ENCODE measurements at regions not wholly inside any gene's neighbourhood (a gene's known extent, or its start where the extent isn't known, plus 50 kb on each side); places are given as distances from the start of the nearest gene placed in this dataset.
"Not testable (repeated sequence)": the region's sequence is repeated elsewhere in the genome, so short reads cannot be mapped to it uniquely, and the experiment has no call there.

DNA sequence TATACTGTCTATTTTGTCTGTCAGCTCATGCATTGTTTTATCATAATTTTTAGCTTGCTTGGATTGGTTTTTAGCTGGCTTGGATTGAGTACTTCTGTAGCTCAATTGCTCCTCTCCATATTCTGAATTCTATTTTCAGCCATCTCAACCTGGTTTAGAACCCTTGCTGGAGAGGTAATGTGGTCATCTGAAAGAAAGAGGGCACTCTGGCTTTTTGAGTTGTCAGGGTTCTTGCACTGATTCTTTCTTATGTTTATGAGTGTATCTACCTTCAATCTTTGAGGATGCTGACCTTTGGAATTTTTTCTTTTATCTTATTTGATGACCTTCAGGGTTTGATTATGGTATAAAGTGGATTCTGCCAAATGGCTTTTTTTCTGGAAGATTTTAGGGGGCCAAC is 632.7 kb upstream of the ID4 start:
- no peak for ATAC-seq
- Mint-ChIP-seq H3K27ac (no peak overlapping the region), H3K27me3 (no peaks in the 10 kb centered on the region)

GRCh38 chr6:19205076-19205475 is 632.1 kb upstream of the ID4 start:
- Mint-ChIP-seq H3K4me1 (no peaks in the 10 kb centered on the region), H3K36me3 (ENCODE audit: low read depth) (no peaks in the 10 kb centered on the region), H3K27ac (no peak overlapping the region), H3K4me3 (no peak overlapping the region), H3K27me3 (no peaks in the 10 kb centered on the region)
- DNase-seq (no peak), ATAC-seq (no peak)
- H3K9me3 ChIP-seq (ENCODE audit: control insufficient read depth, low read length, poor library complexity, severe bottlenecking) = no peaks in the 10 kb centered on the region

More for the DNA sequence above, 632.7 kb upstream of the ID4 start:
- Mint-ChIP-seq H3K4me3 (no peak overlapping the region), H3K4me1 (no peaks in the 10 kb centered on the region), H3K36me3 (ENCODE audit: low read depth) (no peaks in the 10 kb centered on the region)
- H3K9me3 ChIP-seq (ENCODE audit: control insufficient read depth, low read length, poor library complexity, severe bottlenecking) = no peaks in the 10 kb centered on the region
- no peak for DNase-seq

- no peaks in the 10 kb centered on the region for H3K9me3 ChIP-seq (ENCODE audit: control insufficient read depth, low read length, poor library complexity, severe bottlenecking)
- Mint-ChIP-seq H3K27me3 (no peaks in the 10 kb centered on the region), H3K27ac (no peak overlapping the region), H3K4me1 (no peaks in the 10 kb centered on the region), H3K4me3 (no peak overlapping the region), H3K36me3 (ENCODE audit: low read depth) (no peaks in the 10 kb centered on the region)
- no peak for ATAC-seq
- DNase-seq = no peak
Measured at GRCh38 chr6:19209202-19209601, 628.0 kb upstream of the ID4 start.

- no peak overlapping the region for H3K27ac Mint-ChIP-seq
- H3K4me3 Mint-ChIP-seq = no peak overlapping the region
- ATAC-seq (no peak), DNase-seq (no peak)
- no peaks in the 10 kb centered on the region for H3K9me3 ChIP-seq (ENCODE audit: control insufficient read depth, low read length, poor library complexity, severe bottlenecking)
- no peaks in the 10 kb centered on the region for H3K36me3 Mint-ChIP-seq (ENCODE audit: low read depth)
- H3K4me1 Mint-ChIP-seq = no peaks in the 10 kb centered on the region
- H3K27me3 Mint-ChIP-seq = no peaks in the 10 kb centered on the region
Measured at GRCh38 chr6:19210849-19211590, 626.1 kb upstream of the ID4 start.

DNA sequence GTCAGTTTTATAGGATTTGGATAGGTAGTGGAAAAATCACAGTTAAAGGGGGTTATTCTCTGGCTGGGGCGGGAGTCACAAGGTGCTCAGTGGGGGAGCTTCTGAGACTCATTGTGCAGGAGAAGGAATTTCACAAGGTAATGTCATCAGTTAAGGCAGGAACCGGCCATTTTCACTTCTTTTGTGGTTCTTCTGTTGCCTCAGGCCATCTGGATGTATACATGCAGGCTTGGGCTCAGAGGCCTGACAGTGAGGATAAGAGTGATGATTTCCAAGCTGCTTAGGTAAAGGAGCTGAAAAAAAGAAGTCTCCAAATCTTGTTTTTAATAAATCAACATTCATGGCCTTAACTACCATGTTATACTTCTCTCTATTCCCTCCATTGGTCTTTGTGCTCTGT is 622.9 kb upstream of the ID4 start:
- H3K27ac Mint-ChIP-seq = no peak overlapping the region
- no peaks in the 10 kb centered on the region for H3K27me3 Mint-ChIP-seq
- H3K9me3 ChIP-seq (ENCODE audit: control insufficient read depth, low read length, poor library complexity, severe bottlenecking) = no peaks in the 10 kb centered on the region
- no peaks in the 10 kb centered on the region for H3K4me1 Mint-ChIP-seq
- no peaks in the 10 kb centered on the region for H3K36me3 Mint-ChIP-seq (ENCODE audit: low read depth)
- ATAC-seq (no peak), DNase-seq (no peak)
- H3K4me3 Mint-ChIP-seq = no peak overlapping the region

DNA sequence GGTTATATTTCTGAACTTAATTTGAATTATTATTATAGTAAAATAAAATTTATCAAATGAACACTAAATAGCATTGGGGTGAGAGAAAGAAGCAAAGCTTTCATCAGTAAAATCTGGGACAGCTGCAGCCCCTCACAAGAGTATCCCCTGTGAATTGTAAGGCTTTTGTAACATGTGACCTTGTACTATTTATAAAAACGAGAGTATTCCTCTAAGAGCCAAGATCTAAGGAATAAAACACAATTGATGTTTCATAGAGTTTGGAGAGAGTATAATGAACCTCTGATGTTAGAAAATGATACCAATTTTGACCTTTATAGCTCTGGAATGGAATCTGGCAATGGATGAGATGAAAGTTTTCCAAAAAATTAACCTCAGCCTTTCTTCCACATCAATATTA is 617.2 kb upstream of the ID4 start:
- Mint-ChIP-seq H3K27me3 (no peaks in the 10 kb centered on the region), H3K36me3 (ENCODE audit: low read depth) (no peaks in the 10 kb centered on the region), H3K27ac (no peak overlapping the region), H3K4me1 (no peaks in the 10 kb centered on the region), H3K4me3 (no peak overlapping the region)
- DNase-seq (no peak), ATAC-seq (no peak)
- no peaks in the 10 kb centered on the region for H3K9me3 ChIP-seq (ENCODE audit: control insufficient read depth, low read length, poor library complexity, severe bottlenecking)

- no peaks in the 10 kb centered on the region for H3K4me1 Mint-ChIP-seq
- H3K9me3 ChIP-seq (ENCODE audit: control insufficient read depth, low read length, poor library complexity, severe bottlenecking) = no peaks in the 10 kb centered on the region
- H3K36me3 Mint-ChIP-seq (ENCODE audit: low read depth) = no peaks in the 10 kb centered on the region
- H3K4me3 Mint-ChIP-seq = no peak overlapping the region
- ATAC-seq = no peak
- H3K27ac Mint-ChIP-seq = no peak overlapping the region
- no peaks in the 10 kb centered on the region for H3K27me3 Mint-ChIP-seq
- DNase-seq = no peak
Measured at GRCh38 chr6:19231878-19232561, 605.1 kb upstream of the ID4 start.

DNA sequence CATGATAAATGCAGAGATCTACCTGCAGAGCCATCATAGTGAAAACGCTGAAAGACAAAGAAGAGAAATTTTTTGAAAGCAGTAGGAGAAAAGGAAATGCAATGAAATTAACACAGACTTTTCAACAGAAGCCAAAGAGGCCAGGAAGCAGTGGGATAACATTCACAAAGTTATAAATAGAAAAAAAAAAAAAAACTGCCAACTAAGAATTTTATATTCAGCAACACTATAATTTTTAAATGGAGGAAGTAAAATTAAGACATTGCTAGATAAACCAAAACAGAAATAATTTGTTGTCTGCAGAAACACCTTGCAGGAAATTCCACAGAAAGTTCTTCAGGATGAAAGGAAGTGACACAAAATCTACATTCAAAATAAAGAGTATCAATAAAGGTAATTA is 591.5 kb upstream of the ID4 start:
- no peak overlapping the region for H3K27ac Mint-ChIP-seq
- no peaks in the 10 kb centered on the region for H3K9me3 ChIP-seq (ENCODE audit: control insufficient read depth, low read length, poor library complexity, severe bottlenecking)
- no peaks in the 10 kb centered on the region for H3K27me3 Mint-ChIP-seq
- H3K4me3 Mint-ChIP-seq = no peak overlapping the region
- H3K4me1 Mint-ChIP-seq = no peaks in the 10 kb centered on the region
- H3K36me3 Mint-ChIP-seq (ENCODE audit: low read depth) = no peaks in the 10 kb centered on the region
- ATAC-seq (no peak), DNase-seq (no peak)

- H3K4me3 Mint-ChIP-seq; H3K36me3 Mint-ChIP-seq (ENCODE audit: low read depth); DNase-seq; H3K27ac Mint-ChIP-seq; H3K27me3 Mint-ChIP-seq; H3K9me3 ChIP-seq (ENCODE audit: control insufficient read depth, low read length, poor library complexity, severe bottlenecking); H3K4me1 Mint-ChIP-seq; ATAC-seq: not testable (repeated sequence)
Measured at GRCh38 chr6:19247181-19247580, 590.0 kb upstream of the ID4 start.

GRCh38 chr6:19256123-19256522 is 581.0 kb upstream of the ID4 start:
- not testable (repeated sequence) for H3K9me3 ChIP-seq (ENCODE audit: control insufficient read depth, low read length, poor library complexity, severe bottlenecking); H3K4me3 Mint-ChIP-seq; H3K27me3 Mint-ChIP-seq; ATAC-seq; H3K4me1 Mint-ChIP-seq; H3K27ac Mint-ChIP-seq; DNase-seq; H3K36me3 Mint-ChIP-seq (ENCODE audit: low read depth)

- Mint-ChIP-seq H3K27me3 (no peaks in the 10 kb centered on the region), H3K36me3 (ENCODE audit: low read depth) (no peaks in the 10 kb centered on the region), H3K27ac (no peak overlapping the region), H3K4me1 (no peaks in the 10 kb centered on the region), H3K4me3 (no peak overlapping the region)
- no peaks in the 10 kb centered on the region for H3K9me3 ChIP-seq (ENCODE audit: control insufficient read depth, low read length, poor library complexity, severe bottlenecking)
- DNase-seq (no peak), ATAC-seq (no peak)
Measured at GRCh38 chr6:19261642-19262041, 575.5 kb upstream of the ID4 start.

DNA sequence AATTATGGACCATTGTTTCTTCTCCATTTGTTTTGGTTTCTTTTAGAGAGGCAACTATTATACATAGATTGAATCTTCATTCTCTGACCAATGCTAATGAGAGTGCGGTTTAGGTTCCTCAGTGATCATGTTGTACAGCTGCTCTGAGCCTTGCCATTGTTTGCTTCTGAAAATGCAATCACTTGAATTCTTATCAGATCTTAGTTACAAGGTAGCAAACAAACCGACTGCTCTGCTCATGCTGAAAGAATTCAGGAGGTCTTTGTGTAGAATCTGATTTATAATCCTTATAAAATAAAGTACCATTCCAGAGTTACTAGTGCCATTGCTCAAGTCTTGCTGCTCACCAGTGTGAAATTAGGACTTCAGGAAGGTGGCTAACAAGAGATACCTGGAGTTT is 569.1 kb upstream of the ID4 start:
- H3K9me3 ChIP-seq (ENCODE audit: control insufficient read depth, low read length, poor library complexity, severe bottlenecking) = no peaks in the 10 kb centered on the region
- no peak overlapping the region for H3K4me3 Mint-ChIP-seq

GRCh38 chr6:19268718-19269117 is 568.5 kb upstream of the ID4 start:
- H3K4me1 Mint-ChIP-seq = no peaks in the 10 kb centered on the region
- no peaks in the 10 kb centered on the region for H3K36me3 Mint-ChIP-seq (ENCODE audit: low read depth)
- ATAC-seq = no peak
- no peak for DNase-seq
- H3K27ac Mint-ChIP-seq = no peak overlapping the region
- H3K4me3 Mint-ChIP-seq = no peak overlapping the region
- no peaks in the 10 kb centered on the region for H3K27me3 Mint-ChIP-seq
- H3K9me3 ChIP-seq (ENCODE audit: control insufficient read depth, low read length, poor library complexity, severe bottlenecking) = no peaks in the 10 kb centered on the region

More for the DNA sequence above, 569.1 kb upstream of the ID4 start:
- no peak for ATAC-seq
- Mint-ChIP-seq H3K27ac (no peak overlapping the region), H3K27me3 (no peaks in the 10 kb centered on the region), H3K36me3 (ENCODE audit: low read depth) (no peaks in the 10 kb centered on the region), H3K4me1 (no peaks in the 10 kb centered on the region)
- DNase-seq = no peak

DNA sequence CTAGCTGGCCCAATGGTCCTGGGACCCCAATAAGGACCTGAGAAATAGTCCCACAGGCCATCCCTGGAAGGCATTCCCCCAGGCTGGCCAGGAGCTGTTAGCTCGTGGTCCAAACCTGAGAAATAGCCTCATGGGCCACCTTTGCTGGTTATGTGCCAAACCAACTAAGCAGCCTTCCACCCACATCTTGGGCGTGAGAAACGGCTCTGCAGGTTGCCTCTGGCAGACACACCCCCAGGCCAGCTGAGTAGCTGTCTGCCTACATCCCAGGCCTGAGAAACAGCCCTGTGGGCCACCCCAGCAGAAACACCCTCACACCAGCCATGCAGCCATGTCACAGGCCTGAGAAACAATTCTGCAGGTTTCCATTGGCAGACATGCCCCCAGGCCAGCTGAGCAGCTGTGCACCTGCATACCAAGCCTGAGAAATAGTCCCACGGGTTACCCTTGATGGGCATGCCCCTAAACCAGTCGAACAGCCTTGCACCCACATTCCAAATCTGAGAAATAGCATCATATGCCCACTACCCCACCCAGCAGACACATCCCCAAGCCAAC is 567.8 kb upstream of the ID4 start:
- no peaks in the 10 kb centered on the region for H3K4me1 Mint-ChIP-seq
- H3K4me3 Mint-ChIP-seq = no peak overlapping the region
- ATAC-seq = no peak
- no peaks in the 10 kb centered on the region for H3K27me3 Mint-ChIP-seq
- H3K36me3 Mint-ChIP-seq (ENCODE audit: low read depth) = no peaks in the 10 kb centered on the region
- no peaks in the 10 kb centered on the region for H3K9me3 ChIP-seq (ENCODE audit: control insufficient read depth, low read length, poor library complexity, severe bottlenecking)
- DNase-seq = no peak
- H3K27ac Mint-ChIP-seq = no peak overlapping the region
